Mucosa of gallbladder (tissue), 1 donor: ENCODE measurements at regions not wholly inside any gene's neighbourhood (a gene's known extent, or its start where the extent isn't known, plus 50 kb on each side); places are given as distances from the start of the nearest gene placed in this dataset.

Source experiments
- DNase-seq: peaks from one replicate; pipeline ENCODE4 v3.0.0-alpha.2; 2020; ENCODE audit warnings: low spot score
- donor health status: DM: no; HTN: no; CAD: no.

- DNase-seq, result no peak
Measured at GRCh38 chr5:23579566-23579965, 72.2 kb downstream of the PRDM9 start.

- DNase-seq, result no peak
Measured at GRCh38 chr5:23583081-23583480, 75.7 kb downstream of the PRDM9 start.

GRCh38 chr5:23588841-23589326 is 81.5 kb downstream of the PRDM9 start:
- no peak for DNase-seq

GRCh38 chr5:23591250-23591649 is 83.8 kb downstream of the PRDM9 start:
- no peak for DNase-seq

- no peak for DNase-seq
Measured at GRCh38 chr5:23606927-23607326, 99.5 kb downstream of the PRDM9 start.

GRCh38 chr5:23612701-23613100 is 105.3 kb downstream of the PRDM9 start:
- no peak for DNase-seq

GRCh38 chr5:23613566-23613965 is 106.2 kb downstream of the PRDM9 start:
- DNase-seq, result no peak

- no peak for DNase-seq
Measured at GRCh38 chr5:23614422-23614821, 107.0 kb downstream of the PRDM9 start.

- DNase-seq, result no peak
Measured at GRCh38 chr5:23626961-23627360, 119.6 kb downstream of the PRDM9 start.

- no peak for DNase-seq
Measured at GRCh38 chr5:23627976-23628375, 120.6 kb downstream of the PRDM9 start.

GRCh38 chr5:23629396-23629795 is 122.0 kb downstream of the PRDM9 start:
- no peak for DNase-seq

- DNase-seq, result no peak
Measured at GRCh38 chr5:23631302-23632045, 124.1 kb downstream of the PRDM9 start.

- no peak for DNase-seq
Measured at GRCh38 chr5:23635938-23636337, 128.5 kb downstream of the PRDM9 start.

GRCh38 chr5:23639326-23639725 is 131.9 kb downstream of the PRDM9 start:
- no peak for DNase-seq

GRCh38 chr5:23648656-23649055 is 141.2 kb downstream of the PRDM9 start:
- DNase-seq, result no peak

- no peak for DNase-seq
Measured at GRCh38 chr5:23649594-23649993, 142.2 kb downstream of the PRDM9 start.

GRCh38 chr5:23655674-23656073 is 148.3 kb downstream of the PRDM9 start:
- DNase-seq, result no peak

- no peak for DNase-seq
Measured at GRCh38 chr5:23675456-23675855, 168.0 kb downstream of the PRDM9 start.

GRCh38 chr5:23677996-23678395 is 170.6 kb downstream of the PRDM9 start:
- no peak for DNase-seq

- DNase-seq, result no peak
Measured at GRCh38 chr5:23684103-23684502, 176.7 kb downstream of the PRDM9 start.

- DNase-seq, result no peak
Measured at GRCh38 chr5:23703940-23704855, 196.8 kb downstream of the PRDM9 start.

- no peak for DNase-seq
Measured at GRCh38 chr5:23717486-23717885, 210.1 kb downstream of the PRDM9 start.

GRCh38 chr5:23718564-23718963 is 211.2 kb downstream of the PRDM9 start:
- DNase-seq, result no peak
